Fibroblast of pulmonary artery (primary cell): ENCODE measurements at regions not wholly inside any gene's neighbourhood (a gene's known extent, or its start where the extent isn't known, plus 50 kb on each side); places are given as distances from the start of the nearest gene placed in this dataset.

Experiments used
- DNase-seq: peaks from one replicate; pipeline ENCODE4 v3.0.0-alpha.2; 2010; ENCODE audit warnings: low read depth
- H3K4me3 ChIP-seq: replicated peaks from 2 replicates; pipeline ENCODE4 v1.5.1; 2011; ENCODE audit warnings: low read depth, mild to moderate bottlenecking, control low read depth, low read length, moderate library complexity
- CTCF ChIP-seq: IDR thresholded peaks from 2 replicates; pipeline ENCODE4 v1.5.1; 2011; ENCODE audit warnings: mild to moderate bottlenecking, control low read depth, low read length, inconsistent platforms; ENCODE audit errors: missing control alignments

DNA sequence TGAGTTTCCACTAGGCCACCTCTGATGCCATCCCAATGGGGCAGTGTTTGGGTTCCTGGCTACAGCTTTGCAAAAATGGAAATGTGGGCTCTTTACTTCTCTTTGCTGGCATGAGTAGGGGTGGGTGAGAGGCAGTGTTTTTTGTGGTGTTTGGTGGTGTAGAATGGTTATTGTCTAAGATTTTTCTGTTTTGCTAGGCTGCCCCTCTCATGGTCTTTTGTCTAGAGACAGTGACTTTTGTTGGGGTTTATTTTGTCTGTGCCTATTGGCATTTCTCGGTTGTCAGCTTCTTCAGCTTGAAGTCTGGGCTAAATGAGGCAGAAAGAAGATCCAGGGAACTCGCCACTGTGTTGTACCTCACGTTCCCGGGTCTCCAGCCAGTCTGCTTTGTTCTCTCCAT is 112.1 kb downstream of the CENPF start:
- no peak for TF ChIP-seq CTCF
- no peak overlapping the region for H3K4me3 ChIP-seq
- DNase-seq: no peak

DNA sequence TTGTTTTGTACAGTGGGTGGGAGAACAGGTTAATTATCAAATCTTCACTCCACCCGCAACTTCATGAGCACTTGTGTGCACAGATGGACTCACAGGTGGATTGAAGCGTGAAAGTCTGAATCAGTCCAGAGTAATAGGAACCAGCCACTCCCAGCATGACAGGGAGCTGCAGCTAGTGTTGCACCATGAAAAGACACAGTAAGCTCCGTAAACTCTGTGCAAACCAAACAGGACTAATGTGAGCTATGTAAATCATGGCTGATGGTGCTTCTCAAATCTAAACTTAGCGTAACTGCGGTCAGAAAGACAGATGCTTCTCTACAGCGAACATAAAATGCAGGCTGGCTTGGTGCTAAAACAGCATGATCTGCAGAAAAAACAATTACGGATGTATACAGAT is 114.4 kb downstream of the CENPF start:
- TF ChIP-seq CTCF: no peak
- no peak overlapping the region for H3K4me3 ChIP-seq
- no peak for DNase-seq

GRCh38 chr1:214718724-214719123 is 115.7 kb downstream of the CENPF start:
- no peak for TF ChIP-seq CTCF
- H3K4me3 ChIP-seq: no peak overlapping the region
- peak; percentile 60 for DNase-seq

GRCh38 chr1:214719207-214719606 is 116.2 kb downstream of the CENPF start:
- no peak for DNase-seq
- TF ChIP-seq CTCF: peak; percentile 8
- no peak overlapping the region for H3K4me3 ChIP-seq

- no peak for TF ChIP-seq CTCF
- peak; percentile 24 for DNase-seq
- H3K4me3 ChIP-seq: no peak overlapping the region
Observed at GRCh38 chr1:214720561-214720960, 117.6 kb downstream of the CENPF start.

GRCh38 chr1:214727274-214727673 is 124.3 kb downstream of the CENPF start:
- TF ChIP-seq CTCF: no peak
- H3K4me3 ChIP-seq: no peak overlapping the region
- DNase-seq: no peak

DNA sequence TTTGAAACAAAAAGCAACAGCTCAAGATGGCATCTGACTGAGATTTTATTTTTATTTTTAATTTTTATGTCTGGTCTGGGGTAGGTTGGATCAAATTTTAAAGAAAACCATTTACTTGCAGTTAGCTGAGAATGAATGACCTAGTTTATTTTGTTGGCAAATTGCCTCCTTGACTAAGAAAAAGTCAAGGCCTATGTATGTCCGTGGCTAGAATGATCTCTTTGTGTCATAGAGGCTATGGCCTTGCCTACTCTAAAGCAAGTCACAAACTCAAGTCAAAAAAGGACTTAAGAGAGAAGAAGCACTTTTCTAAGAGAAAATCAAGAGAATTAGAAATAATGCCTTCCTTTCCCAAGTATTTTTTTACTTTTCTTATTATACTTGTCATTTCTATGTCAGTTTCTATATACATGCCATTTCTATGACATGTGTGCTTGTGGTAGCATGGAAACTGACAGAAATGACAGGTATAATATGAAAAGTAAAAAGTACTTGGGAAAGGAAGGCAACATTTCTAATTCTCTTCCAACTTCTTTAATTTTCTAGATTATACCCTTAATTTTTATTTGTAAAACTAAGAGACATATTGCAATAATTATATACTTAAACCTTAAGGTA is 136.7 kb downstream of the CENPF start:
- no peak overlapping the region for H3K4me3 ChIP-seq
- DNase-seq: no peak
- TF ChIP-seq CTCF: no peak
